ENCODE measurements at regions not wholly inside any gene's neighbourhood (a gene's known extent, or its start where the extent isn't known, plus 50 kb on each side); places are given as distances from the start of the nearest gene placed in this dataset.

DNA sequence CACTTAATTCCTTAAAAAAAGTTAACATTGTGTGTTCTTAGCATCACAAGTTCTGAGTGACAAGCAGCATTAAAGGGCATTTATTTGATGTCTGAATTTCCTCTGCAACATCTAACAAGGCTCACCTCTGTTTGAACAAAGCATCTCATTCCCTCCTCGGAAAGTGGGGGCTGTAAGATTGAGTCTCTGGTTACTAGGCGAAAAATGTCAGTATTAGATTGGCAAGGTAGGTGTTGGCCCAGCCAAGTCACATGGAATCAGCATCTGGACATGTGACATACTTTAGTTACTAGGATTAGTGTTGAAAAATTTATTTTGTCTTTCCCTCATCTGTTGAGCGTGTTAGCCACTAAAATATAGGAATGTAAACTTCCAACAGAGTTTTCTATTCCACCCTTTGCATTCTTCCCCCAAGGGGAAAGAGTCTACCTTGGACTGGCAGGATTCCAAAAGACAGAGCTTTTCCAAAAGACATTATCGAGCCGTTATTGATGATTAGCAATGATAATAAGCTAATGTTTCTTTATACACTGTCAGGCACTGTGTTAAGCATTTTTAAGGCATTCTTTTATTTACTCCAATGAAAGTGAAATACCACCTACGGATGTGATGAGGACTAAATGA lies 194.9 kb upstream of the BTG1 start:
- no peak for DNase-seq

DNA sequence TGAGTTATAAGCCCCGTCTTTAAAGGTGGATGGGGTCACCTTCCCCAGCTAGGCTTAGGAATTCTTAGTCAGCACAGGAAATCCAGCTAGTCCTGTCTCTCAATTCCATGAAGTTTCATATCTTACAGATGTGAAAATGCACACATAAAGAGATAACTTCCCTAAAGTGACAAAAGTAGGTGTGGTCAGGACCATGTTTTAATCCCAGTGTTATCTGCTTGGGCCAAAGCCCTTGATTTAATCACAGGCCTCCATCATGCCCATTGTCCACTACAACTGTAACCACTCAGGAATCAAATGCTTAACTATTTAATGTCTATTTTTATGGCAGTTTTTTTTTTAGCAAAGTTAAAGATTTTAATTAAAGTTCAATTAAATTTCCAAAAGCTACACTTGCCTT lies 194.4 kb upstream of the BTG1 start:
- no peak for DNase-seq

DNA sequence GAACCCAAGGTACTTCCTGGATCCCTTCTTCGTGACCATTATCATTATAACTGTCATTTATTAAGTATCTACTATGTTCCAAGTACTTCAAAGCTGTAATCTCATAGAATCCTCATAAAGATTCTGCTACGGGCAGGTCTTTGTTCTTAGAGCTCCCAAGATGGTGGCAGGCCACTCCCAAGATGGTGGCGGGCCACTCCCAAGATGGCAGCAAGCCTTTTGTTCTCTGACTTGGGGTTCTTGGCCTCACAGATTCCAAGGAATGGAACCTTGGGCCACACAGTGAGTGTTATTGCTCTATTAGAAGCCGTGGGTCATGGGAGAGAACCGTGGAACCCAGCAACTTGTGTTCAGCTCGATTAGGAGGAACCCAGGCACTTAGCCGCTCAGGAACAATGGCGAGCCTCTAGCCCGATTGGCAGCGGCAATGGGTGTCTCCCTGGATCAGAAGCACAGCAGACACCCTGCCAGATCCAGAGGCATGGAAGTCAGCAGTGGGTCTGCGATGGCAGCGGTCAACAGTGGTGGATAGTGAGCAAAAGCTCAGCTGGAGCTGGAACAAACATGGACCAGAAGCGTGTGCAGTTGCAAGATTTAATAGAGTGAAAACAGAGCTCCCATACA lies 193.7 kb upstream of the BTG1 start:
- no peak for DNase-seq

DNA sequence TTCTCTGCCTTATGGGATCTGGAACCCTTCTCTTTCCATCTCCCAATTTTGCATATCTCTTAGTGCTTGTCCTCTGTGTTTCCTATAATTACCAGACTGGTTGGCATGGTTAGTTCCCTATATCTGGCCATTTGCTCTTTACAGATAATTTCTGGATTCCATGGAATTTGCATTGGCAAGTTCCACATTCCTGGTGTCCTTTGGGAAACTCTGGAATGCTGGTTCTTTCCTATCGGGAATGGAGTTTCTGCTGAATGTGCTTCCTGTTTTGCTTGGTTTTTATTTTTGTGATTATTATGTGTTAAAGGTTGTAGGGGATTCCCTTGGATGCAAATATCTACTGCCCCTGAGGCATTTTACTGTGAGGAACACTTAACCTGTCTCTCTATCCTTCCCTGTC lies 193.0 kb upstream of the BTG1 start:
- DNase-seq, result no peak

DNA sequence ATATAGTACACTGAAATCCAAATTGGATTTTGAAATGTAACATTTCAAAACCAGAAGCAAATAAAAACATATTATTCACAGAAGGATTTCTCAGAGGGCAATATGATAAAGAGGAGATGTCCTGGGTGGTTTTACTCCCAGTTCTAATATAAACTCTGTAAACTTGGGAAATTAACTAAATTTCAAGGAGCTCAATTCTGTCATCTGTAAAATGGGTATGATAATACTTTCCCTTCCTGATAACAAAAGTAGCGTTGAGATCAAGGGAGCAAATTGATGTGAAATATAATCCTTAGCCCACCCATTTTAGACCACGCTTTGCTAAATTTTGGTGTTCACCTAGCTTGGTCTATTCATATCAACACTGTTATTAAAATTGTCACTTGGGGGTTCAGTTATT lies 192.5 kb upstream of the BTG1 start:
- no peak for DNase-seq

DNA sequence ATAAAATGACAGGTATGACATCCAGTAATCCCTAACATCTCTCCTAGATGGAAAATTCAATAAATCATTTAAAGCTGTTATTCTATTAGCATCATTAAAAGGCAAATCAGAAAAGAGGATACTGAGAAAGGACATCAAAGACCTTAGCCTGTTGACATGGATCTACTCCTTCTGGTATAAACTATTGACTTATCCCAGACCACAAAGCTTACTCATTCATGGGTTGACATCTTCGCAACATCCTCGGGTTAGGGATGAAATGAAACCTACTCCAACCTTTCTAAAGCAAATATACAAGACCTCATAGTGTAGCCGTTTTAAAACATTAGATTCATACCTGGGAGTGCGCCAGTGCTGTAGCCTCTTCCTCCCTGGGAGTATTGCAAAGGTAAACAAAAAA lies 191.5 kb upstream of the BTG1 start:
- no peak for DNase-seq

DNA sequence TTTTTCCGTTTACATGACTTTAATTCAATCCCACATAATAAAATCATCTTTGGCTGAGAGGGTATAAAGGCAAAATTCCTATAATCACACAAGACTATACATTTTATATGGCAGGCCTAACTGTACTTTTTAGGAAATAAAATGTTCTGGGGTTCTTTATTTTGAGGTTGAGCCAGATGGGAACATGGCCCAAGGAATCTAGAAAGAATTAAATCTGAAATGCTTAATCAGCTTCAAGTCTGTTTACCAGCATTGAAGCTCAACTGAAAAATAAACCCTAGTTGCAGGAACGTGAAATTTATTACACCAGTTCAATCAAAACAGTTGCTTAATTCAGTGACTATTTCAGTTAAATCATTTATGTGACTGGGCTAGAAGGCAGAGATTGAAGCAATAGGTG lies 191.0 kb upstream of the BTG1 start:
- DNase-seq, result no peak

DNA sequence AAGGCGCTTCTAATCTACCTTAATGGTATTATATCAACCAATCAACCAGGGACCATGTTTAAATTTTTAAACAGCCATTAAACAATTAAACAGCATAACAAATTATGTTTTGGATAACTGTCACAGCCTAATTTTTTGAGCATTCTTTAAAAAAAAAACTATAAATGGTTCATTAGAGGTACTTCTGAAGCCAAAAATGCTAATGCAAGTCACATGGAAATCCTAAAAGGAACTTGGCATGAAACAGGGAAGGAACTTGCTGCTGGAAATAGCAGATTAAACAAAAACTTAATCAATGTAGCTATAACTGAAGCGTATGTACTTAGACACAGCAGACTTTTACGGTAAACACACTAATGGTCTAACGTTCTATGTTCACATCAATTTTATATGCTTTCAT lies 190.2 kb upstream of the BTG1 start:
- no peak for DNase-seq

DNA sequence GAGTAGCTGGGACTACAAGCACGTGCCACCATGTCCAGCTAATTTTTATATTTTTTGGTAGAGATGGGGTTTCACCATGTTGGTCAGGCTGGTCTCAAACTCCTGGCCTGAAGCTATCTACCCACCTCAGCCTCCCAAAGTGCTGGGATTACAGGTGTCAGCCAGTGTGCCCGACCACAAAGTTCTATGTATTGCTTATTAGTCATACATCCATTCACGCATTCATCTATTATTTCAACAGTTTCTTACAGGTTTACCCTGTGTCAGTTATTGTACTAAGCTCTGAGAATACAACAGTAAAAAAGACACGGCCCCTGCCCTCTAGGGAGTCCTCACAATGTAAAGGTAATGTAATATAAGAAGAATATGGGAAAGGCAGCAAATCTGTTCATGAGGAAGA lies 188.9 kb upstream of the BTG1 start:
- no peak for DNase-seq

DNA sequence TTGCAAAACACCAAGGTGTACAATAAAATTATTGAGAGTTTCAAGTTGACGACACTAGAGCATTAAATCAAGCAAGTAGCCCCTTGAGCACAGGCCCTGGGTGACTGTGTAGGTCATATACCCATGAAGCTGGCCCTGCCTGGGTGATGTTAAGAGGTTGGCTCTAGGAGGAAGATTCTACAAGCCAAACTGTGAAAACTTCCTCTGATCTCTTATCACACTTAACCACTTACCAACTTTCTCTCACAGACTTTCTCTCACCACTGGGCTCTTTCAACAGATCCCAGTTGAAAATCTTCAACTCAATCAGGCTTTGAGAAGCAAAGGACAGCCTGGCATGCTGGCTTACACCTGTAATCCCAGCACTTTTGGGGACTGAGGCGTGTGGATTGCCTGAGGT lies 186.9 kb upstream of the BTG1 start:
- no peak for DNase-seq

DNA sequence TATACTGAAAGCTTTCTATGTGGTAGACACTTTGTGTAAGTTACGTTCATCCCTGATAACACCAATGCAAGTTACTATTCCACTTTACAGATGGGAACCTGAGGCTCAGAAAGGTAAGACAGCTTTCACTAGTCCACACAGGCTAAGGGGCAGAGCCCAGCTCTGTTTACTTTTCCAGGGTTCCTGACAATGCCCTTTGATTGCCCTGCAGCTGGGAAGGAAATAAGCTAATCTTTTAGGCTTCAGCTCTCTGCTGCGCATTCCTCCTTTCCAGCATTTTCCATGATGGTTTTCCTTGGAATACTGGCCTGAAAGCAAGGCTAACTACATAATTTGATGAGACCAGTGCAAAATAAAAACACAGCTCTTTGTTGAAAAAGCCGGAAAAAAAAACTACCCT lies 185.7 kb upstream of the BTG1 start:
- no peak for DNase-seq

DNA sequence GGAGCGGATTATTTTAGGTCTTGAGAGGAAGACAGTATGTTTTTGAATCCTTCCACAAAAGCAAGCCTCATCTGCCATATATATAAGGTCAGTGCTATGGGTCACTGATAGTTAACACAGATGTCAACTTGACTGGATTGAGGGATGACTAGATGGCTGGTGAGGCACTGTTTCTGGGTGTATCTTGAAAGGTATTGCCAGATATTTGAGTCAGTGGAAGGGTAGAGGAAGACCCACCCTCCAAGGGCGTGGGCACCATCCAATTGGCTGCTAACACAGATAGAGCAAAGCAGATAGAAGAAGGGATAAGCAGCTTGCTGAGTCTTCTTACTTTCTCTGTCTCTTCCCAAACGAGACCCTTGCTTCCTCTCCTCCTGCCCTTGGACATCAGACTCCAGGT lies 185.0 kb upstream of the BTG1 start:
- no peak for DNase-seq

DNA sequence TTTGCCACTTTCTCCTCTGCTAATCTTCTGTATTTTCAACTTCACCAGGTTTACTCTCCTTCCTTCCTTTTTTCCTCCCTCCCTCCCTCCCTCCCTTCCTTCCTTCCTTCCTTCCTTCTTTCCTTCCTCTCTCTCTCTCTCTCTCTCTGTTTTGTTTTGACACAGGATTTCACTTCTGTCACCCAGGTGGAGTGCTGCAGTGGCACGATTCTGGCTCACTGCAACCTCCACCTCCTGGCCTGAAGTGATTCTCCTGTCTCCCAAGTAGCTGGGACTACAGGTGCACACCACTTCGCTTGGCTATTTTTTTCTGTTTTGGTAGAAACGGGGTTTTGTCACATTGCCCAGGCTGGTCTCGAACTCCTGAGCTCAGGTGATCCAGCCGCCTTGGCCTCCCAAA lies 181.2 kb upstream of the BTG1 start:
- DNase-seq, result no peak

DNA sequence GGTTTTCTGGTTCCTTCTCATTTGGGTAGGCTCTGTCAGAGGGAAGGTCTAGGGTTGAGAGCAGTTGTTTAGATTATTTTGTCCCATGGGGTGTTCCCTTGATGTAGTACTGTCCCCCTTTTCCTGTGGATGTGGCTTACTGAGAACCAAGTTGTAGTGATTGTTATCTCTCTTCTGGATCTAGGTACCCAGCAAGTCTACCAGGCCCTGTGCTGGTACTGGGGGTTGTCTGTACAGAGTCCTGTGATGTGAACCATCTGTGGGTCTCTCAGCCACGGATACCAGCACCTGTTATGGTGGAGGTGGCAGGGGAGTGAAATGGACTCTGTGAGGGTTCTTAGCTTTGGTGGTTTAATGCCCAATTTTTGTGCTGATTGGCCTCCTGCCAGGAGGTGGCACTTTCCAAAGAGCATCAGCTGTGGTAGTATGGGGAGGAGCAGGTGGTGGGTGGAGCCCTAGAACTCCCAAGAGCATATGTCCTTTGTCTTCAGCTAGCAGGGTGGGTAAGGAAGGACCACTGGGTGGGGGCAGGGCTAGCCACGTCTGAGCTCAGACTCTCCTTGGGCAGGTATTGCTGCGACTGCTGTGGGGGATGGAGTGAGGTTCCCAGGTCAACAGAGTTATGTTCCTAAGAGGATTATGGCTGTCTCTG lies 179.3 kb upstream of the BTG1 start:
- no peak for DNase-seq

DNA sequence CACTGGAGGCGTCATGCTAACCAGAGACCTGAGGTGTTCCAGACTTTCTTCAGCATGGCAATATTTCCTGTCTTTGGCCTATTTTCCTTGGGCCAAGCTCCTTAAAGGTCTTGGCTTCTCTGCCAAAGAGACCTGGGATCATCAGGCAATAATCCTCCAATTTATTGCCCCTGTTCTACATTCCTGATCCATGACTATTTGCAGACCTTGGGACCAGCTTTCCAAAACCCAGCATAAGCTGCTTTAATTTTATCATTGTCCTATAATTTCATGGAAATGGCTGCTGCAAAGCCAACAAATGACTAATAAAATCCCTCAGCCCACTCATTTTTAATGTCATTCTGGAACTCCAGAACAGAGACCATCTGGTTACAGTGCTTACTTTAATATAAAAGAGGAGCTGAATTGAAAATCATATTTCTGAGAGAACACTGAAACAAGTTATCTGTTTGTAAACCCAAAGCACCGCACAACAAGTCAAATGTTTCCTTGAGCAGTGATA lies 166.9 kb upstream of the BTG1 start:
- DNase-seq, result no peak

DNA sequence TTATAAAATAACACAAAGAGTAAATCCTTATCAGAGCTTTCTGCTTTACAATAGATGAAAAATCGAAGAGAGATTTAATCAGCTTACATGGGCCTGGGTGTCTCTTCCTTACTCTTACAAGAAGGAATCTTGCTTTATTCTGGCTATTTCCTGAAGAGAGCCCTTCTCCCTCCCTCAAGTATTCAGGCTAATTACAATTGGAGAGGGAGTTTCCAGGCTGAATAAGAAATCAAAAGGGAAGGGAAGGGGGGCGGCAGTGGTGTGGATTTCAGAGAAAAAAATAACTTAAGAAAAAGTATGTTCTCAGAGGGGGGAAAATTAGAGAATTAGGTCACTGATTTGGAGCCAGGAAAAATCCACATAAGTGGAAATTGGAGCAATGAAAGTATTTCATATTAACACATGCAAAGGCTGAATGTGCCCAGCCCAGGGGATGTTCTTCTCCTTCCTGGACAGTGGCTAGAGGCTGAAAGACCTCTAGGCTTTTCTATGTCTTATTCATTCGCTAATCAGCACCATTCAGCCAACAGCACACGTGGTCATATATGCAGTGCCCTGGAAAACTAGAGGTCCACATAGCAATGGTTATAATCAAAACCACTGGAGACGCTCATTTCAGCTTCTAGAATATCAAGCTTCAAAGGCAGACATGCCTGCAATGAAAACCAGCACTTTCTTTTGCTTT lies 158.9 kb upstream of the BTG1 start:
- DNase-seq, result no peak

DNA sequence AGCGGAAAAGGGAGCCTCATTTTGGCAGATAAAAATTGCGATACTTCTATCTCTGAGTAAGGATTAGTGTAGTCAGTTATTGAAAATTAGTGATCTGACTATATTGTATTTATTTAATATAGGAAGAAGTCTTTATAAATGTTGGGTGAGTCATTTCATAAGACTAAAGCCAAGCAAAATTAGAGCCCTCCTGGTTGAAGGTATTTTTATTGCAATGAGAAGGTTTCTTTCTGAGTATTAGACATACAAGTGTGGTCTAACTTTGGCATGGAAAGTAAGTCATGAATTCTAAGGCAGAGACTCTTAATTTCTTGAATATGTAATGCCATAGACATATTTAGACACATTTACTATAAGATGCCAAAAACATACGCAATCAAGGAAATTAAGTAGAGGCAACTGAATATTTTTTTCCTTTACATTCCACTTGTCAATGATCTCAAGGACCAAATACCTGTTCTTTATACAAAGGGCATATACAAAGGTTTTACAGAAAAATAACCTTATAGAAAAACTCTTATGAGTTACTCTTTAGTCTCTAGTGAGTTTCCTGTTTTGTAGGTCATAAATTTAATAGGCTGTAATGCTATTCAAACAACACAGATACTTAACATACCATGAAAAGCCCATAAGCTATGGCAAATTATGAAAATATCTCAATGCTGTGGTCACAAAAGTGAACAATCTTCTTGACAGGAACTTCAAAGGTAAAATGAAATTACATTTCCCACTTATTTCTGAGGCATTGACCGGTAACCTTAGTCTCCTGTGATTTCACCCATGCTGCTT lies 156.6 kb upstream of the BTG1 start:
- DNase-seq, result no peak

DNA sequence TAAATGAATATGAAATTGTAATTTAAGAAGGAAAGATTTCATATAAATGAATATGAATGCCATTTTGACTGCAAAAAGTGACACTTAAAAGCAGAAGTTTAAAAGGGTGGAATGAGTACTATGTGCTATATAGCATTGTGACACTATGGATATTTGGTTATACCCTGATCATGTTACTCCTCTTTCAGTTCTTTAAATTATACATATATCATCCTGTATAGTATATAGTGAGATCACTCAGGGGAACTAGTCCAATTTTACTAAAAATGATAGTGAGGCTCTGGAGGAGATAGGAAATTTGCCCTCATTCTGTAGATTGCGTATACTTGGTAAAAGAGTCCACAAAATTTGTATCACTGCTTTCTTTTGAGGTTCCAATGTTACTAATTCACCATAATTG lies 155.7 kb upstream of the BTG1 start:
- no peak for DNase-seq

DNA sequence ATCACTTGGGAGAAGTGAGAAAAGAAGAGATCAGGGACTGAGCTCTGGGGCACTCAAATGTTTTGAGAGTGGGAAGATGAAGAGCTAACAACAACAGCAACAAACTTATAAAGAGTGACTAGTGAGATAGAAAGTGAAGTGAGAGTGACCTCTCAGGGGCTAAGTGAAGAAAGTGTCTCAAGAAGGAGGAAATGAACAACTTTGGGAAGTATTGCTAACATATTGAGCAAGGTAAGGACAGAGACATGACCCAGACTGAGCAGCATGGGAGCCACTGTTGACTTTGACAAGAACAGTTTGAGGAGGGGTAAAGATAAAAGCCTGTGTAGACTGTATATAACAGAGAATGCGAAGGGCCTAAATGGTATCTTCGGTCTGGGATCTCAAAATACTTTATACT lies 155.1 kb upstream of the BTG1 start:
- no peak for DNase-seq

DNA sequence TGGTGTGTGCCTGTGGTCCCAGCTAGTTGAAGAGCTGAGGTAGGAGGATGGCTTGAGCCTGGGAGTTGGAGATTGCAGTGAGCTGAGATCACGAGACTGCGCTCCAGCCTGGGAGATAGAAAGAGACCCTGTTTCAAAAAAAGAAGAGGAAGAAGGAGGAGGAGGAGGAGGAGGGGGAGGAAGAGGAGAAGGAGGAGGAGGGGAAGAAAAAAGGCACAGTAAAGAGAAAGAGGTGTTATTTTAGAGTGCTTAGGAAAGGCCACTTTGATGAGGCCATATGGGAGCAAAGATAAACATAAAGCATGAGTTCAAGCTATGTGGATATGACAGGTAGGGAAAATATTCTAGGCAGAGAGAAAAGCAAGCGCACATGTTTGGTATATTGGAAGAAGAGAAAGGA lies 154.1 kb upstream of the BTG1 start:
- no peak for DNase-seq

DNA sequence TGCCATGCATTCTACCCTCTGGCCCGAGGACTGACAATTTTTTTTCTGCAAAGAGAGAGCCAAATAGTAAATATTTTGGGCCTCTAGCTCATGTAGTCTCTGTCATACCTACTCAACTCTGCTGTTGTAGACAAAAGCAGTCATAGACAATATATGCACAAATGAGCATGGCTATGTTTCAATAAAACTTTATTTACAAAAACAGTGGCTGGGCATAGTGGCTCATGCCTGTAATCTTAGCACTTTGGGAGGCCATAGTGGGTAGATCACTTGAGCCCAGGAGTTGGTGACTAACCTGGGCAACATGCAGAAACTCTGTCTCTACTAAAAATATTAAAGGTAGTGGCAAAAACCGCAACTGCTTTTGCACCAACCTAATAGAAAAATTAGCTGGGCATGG lies 153.7 kb upstream of the BTG1 start:
- DNase-seq, result no peak

DNA sequence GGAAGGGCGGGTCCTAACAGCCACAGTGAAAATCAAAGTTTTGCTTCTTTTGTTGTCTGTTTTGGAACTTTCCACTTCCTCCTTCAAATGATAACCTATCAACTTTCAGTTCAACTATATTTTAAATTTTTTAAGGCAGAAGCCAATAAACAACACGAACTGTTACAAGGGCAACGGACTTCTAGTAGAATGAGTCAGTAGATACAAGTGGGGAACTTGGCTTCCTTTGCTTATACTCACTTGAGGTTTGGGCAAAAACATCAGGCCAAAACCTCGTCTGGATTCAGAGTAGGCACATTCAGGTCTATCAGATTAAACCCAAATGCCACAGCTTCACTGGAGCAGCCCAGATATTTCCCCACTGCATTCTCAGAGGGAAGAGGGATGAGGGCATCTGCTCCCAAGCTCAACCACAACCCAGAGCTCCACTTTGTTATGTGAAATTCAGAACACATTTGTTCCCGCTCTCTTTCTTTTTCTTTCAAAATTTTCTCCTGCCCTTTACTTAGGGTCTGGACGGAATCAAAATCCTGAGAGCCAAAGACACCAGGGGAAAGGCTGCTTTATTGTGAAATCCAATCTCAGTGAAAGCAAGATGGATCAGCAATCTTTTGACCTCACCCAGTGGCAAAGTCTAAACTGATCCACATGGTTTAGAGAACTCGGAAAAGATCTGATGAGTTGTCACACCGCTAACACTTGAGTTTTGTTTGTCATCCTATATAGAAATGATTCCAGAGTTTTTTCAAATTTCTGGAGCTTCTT lies 152.5 kb upstream of the BTG1 start:
- no peak for DNase-seq
